ENCODE measurements at regions not wholly inside any gene's neighbourhood (a gene's known extent, or its start where the extent isn't known, plus 50 kb on each side); places are given as distances from the start of the nearest gene placed in this dataset.

GRCh38 chr12:18794000-18794399 lies 56.1 kb downstream of the CAPZA3 start:
- H3K4me3 ChIP-seq (replicated peaks; ENCODE audit: low read depth, low read length): no peak overlapping the region
- TF ChIP-seq, protein P1, sequence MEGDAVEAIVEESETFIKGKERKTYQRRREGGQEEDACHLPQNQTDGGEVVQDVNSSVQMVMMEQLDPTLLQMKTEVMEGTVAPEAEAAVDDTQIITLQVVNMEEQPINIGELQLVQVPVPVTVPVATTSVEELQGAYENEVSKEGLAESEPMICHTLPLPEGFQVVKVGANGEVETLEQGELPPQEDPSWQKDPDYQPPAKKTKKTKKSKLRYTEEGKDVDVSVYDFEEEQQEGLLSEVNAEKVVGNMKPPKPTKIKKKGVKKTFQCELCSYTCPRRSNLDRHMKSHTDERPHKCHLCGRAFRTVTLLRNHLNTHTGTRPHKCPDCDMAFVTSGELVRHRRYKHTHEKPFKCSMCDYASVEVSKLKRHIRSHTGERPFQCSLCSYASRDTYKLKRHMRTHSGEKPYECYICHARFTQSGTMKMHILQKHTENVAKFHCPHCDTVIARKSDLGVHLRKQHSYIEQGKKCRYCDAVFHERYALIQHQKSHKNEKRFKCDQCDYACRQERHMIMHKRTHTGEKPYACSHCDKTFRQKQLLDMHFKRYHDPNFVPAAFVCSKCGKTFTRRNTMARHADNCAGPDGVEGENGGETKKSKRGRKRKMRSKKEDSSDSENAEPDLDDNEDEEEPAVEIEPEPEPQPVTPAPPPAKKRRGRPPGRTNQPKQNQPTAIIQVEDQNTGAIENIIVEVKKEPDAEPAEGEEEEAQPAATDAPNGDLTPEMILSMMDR (IDR thresholded peaks at IDR 0.05; ENCODE audit: low read depth, low read length, missing control alignments): no peak
- no peak for DNase-seq (ENCODE audit: extremely low read depth, low read depth)

GRCh38 chr12:18797604-18798003 lies 59.7 kb downstream of the CAPZA3 start:
- DNase-seq (ENCODE audit: extremely low read depth, low read depth): no peak
- TF ChIP-seq, protein P1 (IDR thresholded peaks at IDR 0.05; ENCODE audit: low read depth, low read length, missing control alignments): no peak
- no peak overlapping the region for H3K4me3 ChIP-seq (replicated peaks; ENCODE audit: low read depth, low read length)

GRCh38 chr12:18798535-18799361 lies 60.8 kb downstream of the CAPZA3 start:
- no peak for DNase-seq (ENCODE audit: extremely low read depth, low read depth)
- no peak overlapping the region for H3K4me3 ChIP-seq (replicated peaks; ENCODE audit: low read depth, low read length)
- TF ChIP-seq, protein P1 (IDR thresholded peaks at IDR 0.05; ENCODE audit: low read depth, low read length, missing control alignments): no peak

- no peak overlapping the region for H3K4me3 ChIP-seq (replicated peaks; ENCODE audit: low read depth, low read length)
- TF ChIP-seq, protein P1 (IDR thresholded peaks at IDR 0.05; ENCODE audit: low read depth, low read length, missing control alignments): no peak
- DNase-seq (ENCODE audit: extremely low read depth, low read depth): no peak
Measured at GRCh38 chr12:18799561-18799960, 61.6 kb downstream of the CAPZA3 start.

DNA sequence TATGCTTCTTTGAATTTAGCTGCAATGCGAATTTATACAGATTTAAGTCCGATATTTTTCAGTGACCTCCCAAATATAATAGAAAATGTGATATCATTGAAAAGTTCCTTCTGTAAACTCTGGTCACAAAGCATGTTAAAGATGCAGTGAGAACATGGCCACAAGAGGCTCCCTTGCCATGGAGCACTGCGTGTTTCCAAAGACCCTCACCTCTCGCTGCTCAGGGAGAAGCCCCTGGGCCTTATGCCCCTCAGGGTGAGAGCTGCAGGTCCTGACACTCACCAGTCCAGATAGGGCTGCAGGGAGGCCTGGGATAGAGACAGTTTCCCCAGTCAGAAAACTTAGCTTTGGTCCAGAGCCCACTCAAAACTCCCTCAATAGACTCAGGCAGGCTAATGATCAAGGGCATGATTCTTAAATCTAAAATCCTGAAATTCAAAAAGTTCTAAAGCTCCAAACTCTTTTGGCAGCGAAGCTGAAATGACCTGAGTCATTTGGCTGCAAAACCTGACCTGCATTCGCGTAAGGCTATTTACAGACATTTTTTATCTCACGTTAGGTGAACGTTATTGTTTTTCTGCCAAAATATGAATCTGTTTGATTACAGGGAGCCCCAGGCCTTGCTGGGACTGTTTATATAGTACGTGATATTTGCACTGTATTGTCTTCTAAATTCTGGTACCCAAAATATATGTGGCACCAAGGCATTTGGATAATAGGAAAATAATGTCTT lies 67.8 kb downstream of the CAPZA3 start:
- no peak overlapping the region for H3K4me3 ChIP-seq (replicated peaks; ENCODE audit: low read depth, low read length)
- no peak for DNase-seq (ENCODE audit: extremely low read depth, low read depth)
- TF ChIP-seq, protein P1 (IDR thresholded peaks at IDR 0.05; ENCODE audit: low read depth, low read length, missing control alignments): no peak

DNA sequence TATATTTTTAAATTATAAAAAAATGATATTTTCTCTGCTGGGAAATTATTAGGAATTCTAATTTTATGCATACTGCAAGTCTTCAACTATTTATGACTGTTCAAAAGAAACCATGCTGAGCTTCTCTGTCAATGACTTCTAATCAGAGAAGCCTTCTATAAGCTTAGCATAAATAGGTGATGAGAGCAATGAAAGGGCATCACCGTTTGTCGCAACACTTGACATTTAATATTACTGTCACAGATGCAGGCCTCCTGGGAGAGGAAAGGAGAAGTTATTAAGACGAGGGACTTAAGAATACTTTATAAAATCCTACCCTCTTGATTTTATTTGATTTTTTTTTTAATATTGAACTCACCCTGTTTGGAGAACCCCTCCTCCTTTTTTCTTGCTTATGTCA lies 69.8 kb downstream of the CAPZA3 start:
- no peak for DNase-seq (ENCODE audit: extremely low read depth, low read depth)
- TF ChIP-seq, protein P1 (IDR thresholded peaks at IDR 0.05; ENCODE audit: low read depth, low read length, missing control alignments): no peak
- H3K4me3 ChIP-seq (replicated peaks; ENCODE audit: low read depth, low read length): no peak overlapping the region

Measured in HFF-Myc (cell line).